ENCODE measurements at regions not wholly inside any gene's neighbourhood (a gene's known extent, or its start where the extent isn't known, plus 50 kb on each side); places are given as distances from the start of the nearest gene placed in this dataset.

DNA sequence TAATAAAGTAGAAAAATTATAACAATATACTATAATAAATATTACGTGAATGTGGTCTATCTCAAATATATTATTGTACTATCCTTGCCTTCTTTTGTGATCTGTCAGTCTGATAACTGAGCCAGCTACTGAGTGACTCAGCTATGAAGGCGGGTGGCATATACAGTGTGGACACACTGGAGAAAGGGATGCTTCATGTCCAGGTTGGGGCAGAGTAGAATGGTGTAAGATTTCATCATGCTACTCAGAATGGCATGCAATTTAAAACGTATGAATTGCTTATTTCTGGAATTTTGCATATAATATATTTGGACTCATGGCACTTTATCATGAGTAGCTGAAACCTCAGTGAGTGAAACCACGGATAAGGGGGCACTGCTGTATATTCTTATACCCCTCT lies 172.9 kb upstream of the TBC1D5 start:
- TF ChIP-seq, protein P1, sequence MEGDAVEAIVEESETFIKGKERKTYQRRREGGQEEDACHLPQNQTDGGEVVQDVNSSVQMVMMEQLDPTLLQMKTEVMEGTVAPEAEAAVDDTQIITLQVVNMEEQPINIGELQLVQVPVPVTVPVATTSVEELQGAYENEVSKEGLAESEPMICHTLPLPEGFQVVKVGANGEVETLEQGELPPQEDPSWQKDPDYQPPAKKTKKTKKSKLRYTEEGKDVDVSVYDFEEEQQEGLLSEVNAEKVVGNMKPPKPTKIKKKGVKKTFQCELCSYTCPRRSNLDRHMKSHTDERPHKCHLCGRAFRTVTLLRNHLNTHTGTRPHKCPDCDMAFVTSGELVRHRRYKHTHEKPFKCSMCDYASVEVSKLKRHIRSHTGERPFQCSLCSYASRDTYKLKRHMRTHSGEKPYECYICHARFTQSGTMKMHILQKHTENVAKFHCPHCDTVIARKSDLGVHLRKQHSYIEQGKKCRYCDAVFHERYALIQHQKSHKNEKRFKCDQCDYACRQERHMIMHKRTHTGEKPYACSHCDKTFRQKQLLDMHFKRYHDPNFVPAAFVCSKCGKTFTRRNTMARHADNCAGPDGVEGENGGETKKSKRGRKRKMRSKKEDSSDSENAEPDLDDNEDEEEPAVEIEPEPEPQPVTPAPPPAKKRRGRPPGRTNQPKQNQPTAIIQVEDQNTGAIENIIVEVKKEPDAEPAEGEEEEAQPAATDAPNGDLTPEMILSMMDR (IDR thresholded peaks at IDR 0.05; ENCODE audit: low read depth, low read length): no peak
- no peak for TF ChIP-seq POLR2A (IDR thresholded peaks at IDR 0.05; ENCODE audit: extremely low read depth, insufficient read length)
- TF ChIP-seq, protein P2, sequence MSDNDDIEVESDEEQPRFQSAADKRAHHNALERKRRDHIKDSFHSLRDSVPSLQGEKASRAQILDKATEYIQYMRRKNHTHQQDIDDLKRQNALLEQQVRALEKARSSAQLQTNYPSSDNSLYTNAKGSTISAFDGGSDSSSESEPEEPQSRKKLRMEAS (IDR thresholded peaks at IDR 0.05; ENCODE audit: low read depth, low read length): no peak

Data from NB4 (cell line).